GM18505 (cell line): ENCODE measurements at regions not wholly inside any gene's neighbourhood (a gene's known extent, or its start where the extent isn't known, plus 50 kb on each side); places are given as distances from the start of the nearest gene placed in this dataset.

Source experiments
- ATAC-seq: cut with Tn5 transposase; IDR thresholded peaks from one replicate; pipeline ENCODE4 v1.9.1; 2021; ENCODE audit not compliant: unreplicated experiment
- POLR2A ChIP-seq: IDR thresholded peaks from 4 replicates; pipeline ENCODE4 v1.6.1; 2011; ENCODE audit warnings: borderline replicate concordance; ENCODE audit not compliant: insufficient read depth, insufficient read length; ENCODE audit errors: extremely low read depth

DNA sequence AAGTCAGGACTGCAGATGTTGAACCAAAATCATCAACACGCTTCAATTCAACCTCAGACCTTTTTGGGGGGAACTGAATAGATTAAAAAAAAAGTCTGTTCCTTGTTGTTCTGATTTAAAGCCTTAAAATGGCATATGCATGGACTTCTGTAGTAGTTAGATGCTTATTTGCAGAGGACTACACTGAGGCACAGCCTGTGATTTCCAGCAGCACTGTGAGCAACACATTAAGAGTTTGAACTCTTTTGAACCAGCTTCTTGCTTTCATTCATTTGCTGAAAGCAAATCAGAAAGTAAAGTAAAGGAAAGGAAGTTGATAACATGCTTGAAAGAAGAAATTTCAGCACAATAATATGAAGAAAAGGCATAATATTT is 60.7 kb upstream of the DMAC1 start:
- no peak for ATAC-seq
- TF ChIP-seq POLR2A, result no peak

DNA sequence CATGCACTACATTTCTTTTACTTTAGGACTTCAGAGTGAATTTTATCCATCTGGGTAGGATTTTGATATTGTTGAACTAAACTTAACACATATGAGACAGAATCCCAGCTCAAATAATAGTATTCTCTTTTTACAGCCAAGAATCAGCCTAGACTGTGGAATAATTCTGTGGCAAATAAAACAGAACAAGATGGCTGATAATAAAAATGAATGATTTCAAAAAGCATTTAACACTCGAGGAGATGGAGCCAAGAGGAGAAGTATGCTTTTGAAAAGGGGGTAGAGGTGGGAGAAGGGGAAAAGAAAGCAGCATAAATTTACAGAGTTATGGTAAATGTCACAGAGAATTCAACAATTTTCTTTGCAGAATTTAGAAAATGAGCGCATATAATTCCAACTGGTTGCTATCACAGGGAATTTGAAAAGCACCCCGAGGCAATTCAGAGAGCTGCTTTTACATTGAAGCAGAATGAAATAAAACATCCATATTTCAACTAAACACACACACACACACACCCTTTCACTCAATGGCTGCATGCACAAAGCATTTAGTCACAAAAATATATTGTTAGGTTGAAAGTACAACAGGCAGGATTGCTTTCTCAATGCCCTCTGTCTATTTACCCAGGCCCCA is 60.2 kb upstream of the DMAC1 start:
- no peak for TF ChIP-seq POLR2A
- ATAC-seq, result no peak

DNA sequence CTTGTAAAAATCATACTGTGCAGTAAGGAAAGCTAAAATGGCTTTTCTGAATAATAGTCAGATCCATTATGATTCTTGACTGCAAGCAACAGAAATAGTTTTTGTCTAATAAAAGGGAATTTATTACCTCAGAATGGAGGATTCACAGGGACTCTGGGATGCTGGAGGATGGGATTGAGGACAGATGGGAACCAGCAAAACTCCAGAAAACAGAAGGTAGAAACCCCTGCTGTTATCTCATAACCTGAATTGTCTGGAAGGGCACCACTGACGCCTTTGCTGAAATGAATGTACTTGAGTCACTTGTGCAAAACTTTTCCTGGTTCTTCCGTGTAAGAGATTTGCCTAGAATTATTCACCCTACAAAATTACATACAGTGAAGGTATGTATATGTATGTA is 58.6 kb upstream of the DMAC1 start:
- no peak for TF ChIP-seq POLR2A
- no peak for ATAC-seq

DNA sequence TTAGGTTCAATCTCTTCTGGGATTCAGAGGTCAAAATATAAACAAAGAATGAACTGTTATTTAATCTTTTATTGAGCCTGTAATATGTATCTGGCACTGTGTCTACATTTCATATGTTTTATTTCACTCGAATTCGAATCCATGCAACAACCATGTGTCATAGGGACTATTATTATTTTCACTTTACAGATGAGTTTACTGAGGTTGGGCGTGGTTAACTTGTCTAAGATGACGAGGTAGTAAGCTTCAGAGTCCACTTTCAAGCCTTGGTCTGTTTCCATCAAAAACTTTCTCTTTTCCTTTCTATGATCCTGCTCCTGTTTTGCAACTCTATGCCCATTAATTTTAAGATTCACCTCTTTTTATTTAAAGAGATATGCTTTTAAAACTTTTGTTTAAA is 55.2 kb upstream of the DMAC1 start:
- no peak for TF ChIP-seq POLR2A
- no peak for ATAC-seq
